Endodermal cell (in vitro differentiated cells): ENCODE measurements at regions not wholly inside any gene's neighbourhood (a gene's known extent, or its start where the extent isn't known, plus 50 kb on each side); places are given as distances from the start of the nearest gene placed in this dataset.

Experiments
- DNase-seq: peaks from one replicate; pipeline ENCODE4 v3.0.0-alpha.2; 2017
- H3K27ac ChIP-seq: 2 replicates; pipeline ENCODE4 v1.5.1; 2013; ENCODE audit warnings: mild to moderate bottlenecking, low read depth, low read length, moderate library complexity
- H3K27me3 ChIP-seq: 2 replicates; pipeline ENCODE4 v1.6.1; 2013; ENCODE audit warnings: mild to moderate bottlenecking, low read length, moderate library complexity; ENCODE audit not compliant: insufficient read depth, control insufficient read depth, poor library complexity, severe bottlenecking
- H3K36me3 ChIP-seq: 2 replicates; pipeline ENCODE4 v1.7.0; 2013; ENCODE audit warnings: mild to moderate bottlenecking, low read length, moderate library complexity; ENCODE audit not compliant: control insufficient read depth, insufficient read depth
- H3K4me1 ChIP-seq: one replicate; pipeline ENCODE4 v1.7.0; 2013; ENCODE audit warnings: low read length; ENCODE audit not compliant: control insufficient read depth, insufficient read depth
- H3K4me3 ChIP-seq: 2 replicates; pipeline ENCODE4 v1.5.1; 2013; ENCODE audit warnings: mild to moderate bottlenecking, low read length, moderate library complexity
- H3K9ac ChIP-seq: 2 replicates; pipeline ENCODE4 v1.6.1; 2013; ENCODE audit warnings: mild to moderate bottlenecking, low read length, moderate library complexity; ENCODE audit not compliant: poor library complexity, severe bottlenecking; ENCODE audit errors: extremely low read depth
- H3K9me3 ChIP-seq: 2 replicates; pipeline ENCODE4 v1.6.1; 2013; ENCODE audit warnings: mild to moderate bottlenecking, low read length, moderate library complexity; ENCODE audit not compliant: control insufficient read depth
- H3K27ac Mint-ChIP-seq: 2 replicates; pipeline ENCODE4 v1.8.0; 2020; ENCODE audit warnings: mixed read lengths
- H3K27me3 Mint-ChIP-seq: 2 replicates; pipeline ENCODE4 v1.8.0; 2021; ENCODE audit warnings: mild to moderate bottlenecking, mixed read lengths; ENCODE audit not compliant: insufficient read depth
- H3K36me3 Mint-ChIP-seq: 2 replicates; pipeline ENCODE4 v1.8.0; 2020; ENCODE audit warnings: low read depth, mixed read lengths
- H3K4me1 Mint-ChIP-seq: 2 replicates; pipeline ENCODE4 v1.8.0; 2020; ENCODE audit warnings: mixed read lengths
- H3K4me3 Mint-ChIP-seq: 2 replicates; pipeline ENCODE4 v1.8.0; 2020; ENCODE audit warnings: mild to moderate bottlenecking, moderate library complexity, mixed read lengths
- H3K9me3 Mint-ChIP-seq: 2 replicates; pipeline ENCODE4 v1.8.0; 2020; ENCODE audit warnings: mild to moderate bottlenecking, mixed read lengths
- CTCF ChIP-seq: fragments of 200-600 bp; sonication (generic); conservative IDR thresholded peaks from 2 replicates; pipeline ENCODE4 v1.5.0; 2021; ENCODE audit warnings: antibody characterized with exemption, mild to moderate bottlenecking
- WGBS, 2 experiments: methylation state at CpG; one replicate each; pipeline versions ENCODE4 v1.1.5 to v1.1.7; 2013; ENCODE audit warnings: missing lambda C conversion rate in 2 of 2, mixed read lengths in 1 of 2; ENCODE audit not compliant: insufficient coverage in 1 of 2, insufficient read length in 1 of 2; 5-methylcytosine and 5-hydroxymethylcytosine counted together

DNA sequence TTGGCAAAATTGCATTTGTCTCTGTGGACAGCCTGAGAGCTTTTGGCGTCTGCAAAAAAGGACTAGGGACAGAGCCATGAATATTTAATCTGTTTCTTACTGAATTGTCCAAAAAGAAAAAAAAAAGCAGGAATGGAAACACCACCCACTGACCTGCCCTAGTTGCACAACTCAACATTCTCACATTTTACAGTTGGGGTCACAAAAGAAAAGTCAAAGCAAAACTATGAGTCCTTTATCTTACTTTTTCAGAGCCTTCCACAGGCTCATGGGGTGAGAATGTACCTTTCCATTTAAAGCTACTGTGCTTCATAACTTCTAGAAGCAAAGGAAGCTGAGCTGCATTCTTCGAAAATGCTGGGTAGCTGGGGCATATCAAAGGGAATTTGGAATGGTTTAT, 225.7 kb downstream of the FAM76B start:
- Histone ChIP-seq H3K9ac (no peak overlapping the region), H3K36me3 (no peaks in the 10 kb centered on the region), H3K27me3 (no peaks in the 10 kb centered on the region), H3K4me1 (no peaks in the 10 kb centered on the region), H3K9me3 (peaks cover 6% of the 10 kb centered on the region), H3K4me3 (no peak overlapping the region), H3K27ac (no peak overlapping the region)
- TF ChIP-seq CTCF = no peak
- no peaks in the 10 kb centered on the region for H3K4me1 Mint-ChIP-seq
- H3K36me3 Mint-ChIP-seq = no peaks in the 10 kb centered on the region
- no peak for DNase-seq
- WGBS, 2 experiments = 46 to 100% methylated on average over 1 to 2 of the region's 2 CpGs
- no peaks in the 10 kb centered on the region for H3K27me3 Mint-ChIP-seq
- no peaks in the 10 kb centered on the region for H3K9me3 Mint-ChIP-seq
- no peak overlapping the region for H3K27ac Mint-ChIP-seq
- no peak overlapping the region for H3K4me3 Mint-ChIP-seq

GRCh38 chr11:95563173-95563572, 226.4 kb downstream of the FAM76B start:
- H3K4me1 Mint-ChIP-seq = no peaks in the 10 kb centered on the region
- Histone ChIP-seq H3K9ac (no peak overlapping the region), H3K4me1 (no peaks in the 10 kb centered on the region), H3K27me3 (no peaks in the 10 kb centered on the region), H3K27ac (no peak overlapping the region), H3K36me3 (no peaks in the 10 kb centered on the region), H3K9me3 (peaks cover under 1% of the 10 kb centered on the region), H3K4me3 (no peak overlapping the region)
- no peaks in the 10 kb centered on the region for H3K9me3 Mint-ChIP-seq
- no peak for TF ChIP-seq CTCF
- no peak for DNase-seq
- WGBS, 2 experiments = 81 to 89% methylated on average over 2 of the region's 2 CpGs
- no peaks in the 10 kb centered on the region for H3K36me3 Mint-ChIP-seq
- H3K27me3 Mint-ChIP-seq = no peaks in the 10 kb centered on the region
- no peak overlapping the region for H3K4me3 Mint-ChIP-seq
- no peak overlapping the region for H3K27ac Mint-ChIP-seq

DNA sequence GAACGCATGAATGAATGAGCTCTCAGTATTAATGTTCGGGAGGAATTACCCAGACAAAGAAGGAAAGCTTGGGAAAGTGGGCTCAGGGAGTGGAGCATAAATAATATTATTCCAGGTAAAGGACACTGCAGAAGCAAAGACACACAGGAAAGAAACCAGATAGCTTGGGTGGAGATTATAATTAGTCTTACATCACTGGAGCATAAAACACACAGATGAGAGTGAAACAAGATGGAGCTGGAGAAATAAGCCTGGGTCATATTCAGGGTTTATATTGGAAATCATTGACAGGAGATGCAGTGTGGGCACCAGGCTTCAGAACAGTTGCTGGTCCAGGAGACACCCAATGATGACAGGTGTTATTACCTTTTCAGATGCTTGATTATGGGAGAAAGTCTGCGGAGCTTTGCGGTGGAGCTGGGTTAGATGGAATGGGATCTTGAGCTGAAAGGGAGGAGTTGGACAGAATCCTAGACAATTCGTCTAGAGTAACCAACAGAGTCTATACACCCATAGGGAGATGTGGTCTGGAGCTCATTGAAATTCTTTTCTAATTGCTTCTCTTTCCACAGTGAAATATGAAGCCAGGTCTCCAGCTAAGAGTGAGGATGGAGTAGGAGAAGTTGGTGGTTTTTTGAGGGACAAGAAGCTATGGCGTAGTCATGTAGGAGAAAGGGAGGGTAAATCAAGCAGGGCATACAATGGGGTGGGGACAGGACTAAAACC, 227.2 kb downstream of the FAM76B start:
- Mint-ChIP-seq H3K9me3 (no peaks in the 10 kb centered on the region), H3K4me1 (no peaks in the 10 kb centered on the region), H3K36me3 (no peaks in the 10 kb centered on the region), H3K27me3 (no peaks in the 10 kb centered on the region), H3K4me3 (no peak overlapping the region), H3K27ac (no peak overlapping the region)
- Histone ChIP-seq H3K9me3 (no peaks in the 10 kb centered on the region), H3K36me3 (no peaks in the 10 kb centered on the region), H3K4me3 (no peak overlapping the region), H3K27ac (no peak overlapping the region), H3K9ac (no peak overlapping the region), H3K27me3 (no peaks in the 10 kb centered on the region), H3K4me1 (no peaks in the 10 kb centered on the region)
- DNase-seq = no peak
- 98 to 100% methylated on average over 5 to 6 of the region's 6 CpGs for WGBS, 2 experiments
- no peak for TF ChIP-seq CTCF
